ENCODE measurements at regions not wholly inside any gene's neighbourhood (a gene's known extent, or its start where the extent isn't known, plus 50 kb on each side); places are given as distances from the start of the nearest gene placed in this dataset.

DNA sequence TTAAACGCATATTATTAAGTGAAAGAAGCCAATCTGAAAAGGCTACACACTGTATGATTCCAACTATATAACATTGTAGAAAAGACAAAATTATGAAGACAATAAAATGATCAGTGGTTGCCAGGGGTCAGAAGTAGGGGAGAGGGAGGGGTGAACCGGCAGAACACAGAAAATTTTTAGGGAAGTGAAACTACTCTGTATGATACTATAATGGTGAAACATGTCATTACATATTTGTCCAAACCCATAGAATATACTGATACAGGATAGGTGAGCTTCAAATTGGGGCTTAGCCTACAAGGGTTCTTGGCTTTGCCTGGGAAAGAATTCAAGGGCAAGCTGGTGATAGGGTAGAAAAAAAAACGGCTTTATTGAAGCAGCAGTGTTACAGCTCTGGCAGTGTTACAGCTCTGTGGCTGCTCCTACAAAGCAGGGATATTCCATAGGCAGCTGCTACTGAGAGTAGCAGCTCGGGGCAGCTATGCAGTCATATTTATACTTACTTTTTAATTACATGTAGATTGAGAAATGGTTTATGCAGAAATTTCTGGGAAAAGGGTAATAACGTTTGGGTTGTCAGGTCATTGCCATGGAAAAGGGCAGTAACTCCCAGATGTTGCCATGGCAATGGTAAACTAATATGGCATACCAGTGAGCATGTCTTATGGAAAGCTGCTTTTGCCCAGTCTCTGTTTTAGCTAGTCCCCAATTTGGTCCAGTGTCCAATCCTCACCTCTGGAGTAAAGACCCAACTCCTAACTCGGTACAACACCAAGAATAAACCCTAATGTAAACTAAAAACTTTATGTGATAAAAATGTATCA lies 125.1 kb upstream of the SLC25A36 start:
- no peak for DNase-seq (ENCODE audit: low spot score)

DNA sequence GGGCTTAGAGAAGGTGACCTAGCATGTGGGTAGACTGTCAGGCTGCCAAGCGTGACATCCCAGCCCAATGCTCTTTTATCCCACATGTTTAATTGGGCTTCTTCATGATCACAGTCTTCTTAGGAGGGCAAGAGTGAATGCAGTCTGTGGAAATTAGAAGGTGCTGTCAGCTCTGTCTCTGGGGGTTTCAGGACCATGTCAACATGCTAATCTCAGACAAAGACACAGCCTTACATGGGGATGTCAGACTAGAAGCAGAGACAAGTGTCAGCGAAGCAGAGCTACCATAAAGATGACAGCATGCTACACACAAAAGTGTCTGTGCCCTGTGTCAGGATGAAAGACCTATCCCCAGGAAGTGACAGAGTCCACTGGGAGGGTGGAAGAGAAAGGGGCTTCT lies 120.1 kb upstream of the SLC25A36 start:
- no peak for DNase-seq (ENCODE audit: low spot score)

DNA sequence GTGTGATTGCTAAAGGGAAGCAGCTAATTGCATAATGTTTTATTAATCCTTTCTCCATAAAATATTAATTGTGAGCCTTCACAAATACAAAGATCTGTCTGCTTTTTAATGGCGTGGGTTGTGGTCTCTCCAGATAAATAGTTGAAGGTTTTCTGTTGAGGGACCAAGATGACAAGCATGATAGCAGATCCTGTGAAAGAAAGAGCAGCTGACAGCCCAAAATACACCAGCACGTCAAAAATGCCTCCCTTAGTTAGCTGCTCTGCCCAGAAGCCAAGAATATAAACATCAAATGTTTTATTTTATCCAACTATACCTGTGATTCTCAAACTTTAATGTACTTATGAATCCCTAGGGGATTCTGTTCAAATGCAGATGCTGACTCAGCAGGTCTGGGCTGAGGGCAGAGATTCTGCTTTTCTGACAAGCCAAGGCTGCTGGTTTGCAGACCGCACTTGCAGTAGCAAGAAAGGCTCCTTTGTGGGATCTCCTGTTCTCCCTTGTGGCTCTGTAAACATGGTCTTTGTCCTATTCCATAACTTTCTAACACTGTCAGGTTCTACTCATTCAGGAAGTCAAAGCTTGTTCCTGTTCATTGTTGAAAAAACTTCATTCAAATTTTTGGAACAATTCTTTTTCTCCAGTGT lies 119.1 kb upstream of the SLC25A36 start:
- no peak for DNase-seq (ENCODE audit: low spot score)

DNA sequence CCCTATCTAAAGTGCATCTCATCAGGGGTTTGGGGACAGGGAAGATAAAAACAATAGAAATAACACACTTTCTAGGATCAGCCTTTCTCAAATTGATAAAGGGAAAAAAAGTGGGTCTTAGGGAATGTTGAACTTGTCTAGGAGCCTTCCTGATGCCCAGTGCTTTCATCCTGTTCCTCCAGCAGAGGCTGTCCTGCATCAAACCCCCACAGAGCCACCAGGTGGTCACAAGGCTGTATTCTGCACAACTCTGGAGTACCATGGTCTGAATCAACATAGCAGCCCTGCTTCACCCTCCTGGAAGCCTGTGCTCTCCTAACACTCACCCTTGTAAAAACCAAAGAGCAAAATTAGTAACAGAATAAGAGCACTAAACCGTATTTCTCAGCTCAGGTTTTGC lies 118.5 kb upstream of the SLC25A36 start:
- DNase-seq (ENCODE audit: low spot score) = no peak

DNA sequence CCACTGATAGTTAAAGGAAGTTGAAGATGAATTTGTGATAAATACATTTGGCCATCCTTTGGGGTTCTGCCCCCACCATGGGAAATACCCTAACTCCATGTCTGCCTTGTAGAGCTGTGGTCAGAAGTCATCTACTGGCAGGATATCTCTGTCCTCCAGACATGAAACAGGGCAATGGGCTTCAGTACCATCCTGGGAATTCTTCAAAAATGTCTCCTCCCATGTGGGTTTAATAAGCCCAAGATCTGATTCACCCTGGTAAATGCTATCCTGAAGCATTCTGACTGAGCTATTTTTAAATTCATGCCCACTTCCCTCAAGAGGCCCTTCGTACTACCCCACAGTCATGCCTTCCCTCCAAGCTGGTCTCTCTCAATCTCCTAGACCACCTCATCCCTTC lies 113.7 kb upstream of the SLC25A36 start:
- no peak for DNase-seq (ENCODE audit: low spot score)

DNA sequence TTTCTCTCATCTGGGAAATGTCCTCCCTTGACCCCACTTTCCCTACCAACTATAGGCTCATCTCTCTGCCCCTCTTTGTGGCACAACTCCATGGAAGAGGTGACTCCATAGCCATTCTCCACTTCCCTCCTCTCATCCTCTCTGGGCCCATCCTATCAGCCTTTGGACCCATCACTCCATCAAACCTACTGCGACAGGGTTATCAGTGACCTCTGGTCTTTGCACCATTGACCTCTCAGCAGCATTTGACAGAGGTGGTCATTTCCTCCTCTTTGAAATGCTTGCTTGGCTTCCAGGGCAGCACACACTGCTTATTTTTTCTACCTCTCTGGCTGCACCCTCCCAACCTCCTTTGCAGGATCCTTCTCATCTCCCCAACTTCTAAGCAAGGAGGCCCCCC lies 113.1 kb upstream of the SLC25A36 start:
- no peak for DNase-seq (ENCODE audit: low spot score)

DNA sequence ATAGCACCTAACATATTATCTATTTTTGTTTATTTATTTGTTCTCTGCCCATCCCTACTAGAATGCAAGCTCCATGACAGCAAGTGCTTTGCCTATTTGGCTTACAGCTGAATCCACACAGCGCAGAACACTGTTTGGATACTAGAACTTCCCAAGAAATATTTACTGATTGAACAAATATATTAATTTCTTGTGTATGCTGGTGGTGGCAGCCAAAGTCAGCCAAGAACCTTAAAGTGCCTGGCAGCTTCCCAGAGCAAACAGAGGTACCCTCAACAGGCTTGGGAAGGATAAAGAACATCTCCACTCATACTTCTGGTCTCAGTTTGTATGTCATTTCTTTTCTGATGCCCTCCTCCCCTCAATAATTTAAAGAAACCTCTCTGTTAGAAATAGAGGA lies 111.8 kb upstream of the SLC25A36 start:
- no peak for DNase-seq (ENCODE audit: low spot score)

DNA sequence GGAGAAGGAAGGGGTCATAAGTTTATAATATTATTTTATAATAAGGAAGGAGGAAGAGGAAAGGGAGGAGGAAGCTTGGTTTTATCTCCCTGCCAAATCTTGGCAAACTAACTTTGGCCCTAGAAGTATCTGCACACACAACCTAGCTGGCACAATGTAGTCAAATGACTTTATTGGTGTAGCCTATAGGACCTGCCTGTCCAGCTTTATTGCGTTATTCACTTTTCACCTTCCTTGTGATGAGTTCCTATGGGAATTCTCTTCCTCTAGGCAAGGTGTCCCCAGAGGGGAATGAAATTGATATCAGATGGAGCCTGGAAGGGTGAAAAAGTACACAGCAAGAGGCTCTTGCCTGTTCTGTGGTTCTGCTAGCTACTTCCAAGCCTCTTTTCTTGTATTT lies 111.2 kb upstream of the SLC25A36 start:
- no peak for DNase-seq (ENCODE audit: low spot score)

DNA sequence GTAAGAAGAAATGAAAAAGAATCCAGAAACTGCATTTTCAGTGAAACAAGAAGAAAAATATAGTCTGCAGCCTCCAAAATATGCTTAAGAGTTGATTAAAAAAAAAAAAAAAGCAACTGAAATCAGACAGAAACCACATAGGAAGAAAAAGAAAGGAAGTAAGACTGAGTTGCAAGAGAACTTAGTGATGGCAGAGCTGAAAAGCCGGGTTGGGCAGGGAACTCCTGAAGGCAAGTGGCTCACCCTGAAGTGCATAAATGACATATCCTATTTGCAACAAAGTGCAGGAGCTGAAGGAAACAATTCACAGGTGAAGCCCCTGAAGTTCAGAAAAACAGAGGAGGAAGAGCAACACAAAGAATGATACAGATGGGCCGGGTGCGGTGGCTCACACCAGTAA lies 108.8 kb upstream of the SLC25A36 start:
- no peak for DNase-seq (ENCODE audit: low spot score)

DNA sequence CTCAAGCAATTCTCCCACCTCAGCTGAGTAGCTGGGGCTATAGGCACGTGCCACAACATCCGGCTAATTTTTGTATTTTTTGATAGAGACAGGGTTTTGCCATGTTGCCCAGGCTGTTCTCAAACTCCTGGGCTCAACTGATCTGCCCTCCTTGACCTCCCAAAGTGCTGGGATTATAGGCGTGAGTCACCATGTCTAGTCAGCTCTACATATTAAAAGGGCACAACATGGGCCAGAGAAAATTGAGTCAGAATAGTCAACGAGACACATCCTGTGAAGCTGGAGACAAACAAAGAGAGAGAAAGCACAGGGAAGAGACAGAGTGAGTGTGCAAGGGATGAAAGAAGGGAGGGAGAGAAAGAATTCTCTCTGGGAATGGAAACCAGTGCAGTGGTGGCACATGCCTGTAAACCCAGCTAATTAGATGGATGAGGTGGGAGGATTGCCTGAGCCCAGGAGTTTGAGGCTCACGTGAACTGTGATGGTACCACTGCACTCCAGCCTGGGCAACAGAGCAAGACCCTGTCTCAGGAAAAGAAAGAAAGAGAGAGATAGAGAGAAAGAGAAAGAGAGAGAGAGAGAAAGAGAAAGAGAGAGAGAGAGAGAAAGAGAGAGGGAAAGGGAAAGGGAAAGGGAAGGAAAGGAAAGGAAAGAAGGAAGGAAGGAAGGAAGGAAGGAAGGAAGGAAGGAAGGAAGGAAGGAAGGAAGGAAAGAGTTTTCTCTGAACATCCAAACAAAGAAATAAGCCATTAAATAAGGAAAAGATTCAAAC lies 107.2 kb upstream of the SLC25A36 start:
- no peak for DNase-seq (ENCODE audit: low spot score)

DNA sequence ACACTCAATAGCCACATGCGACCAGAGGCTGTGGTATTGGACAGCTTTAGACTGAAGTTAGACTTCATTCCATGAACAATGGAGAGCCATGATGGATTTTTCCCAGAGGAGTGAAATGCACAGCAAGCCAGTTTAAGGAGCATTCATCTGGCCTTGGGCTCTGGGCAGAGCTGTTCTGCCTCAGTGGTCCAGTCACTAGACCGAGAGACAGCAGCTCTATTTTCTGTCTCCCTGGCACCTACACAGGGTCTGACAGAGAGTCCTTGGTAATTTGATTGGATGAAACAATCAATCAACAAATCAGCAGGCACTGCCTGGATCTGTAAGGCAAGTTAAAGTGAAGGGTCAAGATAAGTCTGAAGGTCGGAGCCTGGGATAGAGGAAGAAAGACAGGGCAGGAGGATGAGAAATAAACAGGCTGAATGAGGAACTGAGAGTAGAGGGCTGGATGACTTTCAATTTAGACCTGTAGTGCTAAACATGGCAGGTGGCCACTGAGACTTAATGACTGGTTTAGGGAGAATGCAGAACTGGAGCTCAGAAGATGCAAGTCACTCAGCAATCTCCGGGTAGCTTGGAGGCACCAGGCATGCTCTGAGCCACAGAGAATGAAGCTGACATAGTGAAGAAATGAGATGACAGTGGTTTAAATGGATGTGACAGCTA lies 98.5 kb upstream of the SLC25A36 start:
- no peak for DNase-seq (ENCODE audit: low spot score)

DNA sequence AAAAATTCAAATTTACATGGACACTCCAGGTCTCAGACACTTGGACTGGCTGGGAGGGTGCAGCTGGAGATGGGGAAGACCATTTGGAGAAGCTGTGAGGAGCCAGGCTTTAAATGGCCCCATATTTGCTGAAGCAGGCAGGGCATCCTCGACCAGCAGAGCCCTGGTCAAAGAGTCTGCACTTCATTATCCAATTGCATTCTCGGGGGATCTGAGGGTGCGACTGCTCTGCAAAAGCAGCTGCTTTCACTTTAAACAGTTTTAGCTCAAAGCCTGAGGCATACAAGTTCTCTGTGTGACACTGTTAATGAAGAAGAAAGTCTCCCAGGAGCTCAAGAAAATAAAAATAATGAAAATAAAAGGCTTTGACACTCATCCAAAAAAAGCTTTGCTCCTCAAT lies 98.0 kb upstream of the SLC25A36 start:
- DNase-seq (ENCODE audit: low spot score) = no peak

DNA sequence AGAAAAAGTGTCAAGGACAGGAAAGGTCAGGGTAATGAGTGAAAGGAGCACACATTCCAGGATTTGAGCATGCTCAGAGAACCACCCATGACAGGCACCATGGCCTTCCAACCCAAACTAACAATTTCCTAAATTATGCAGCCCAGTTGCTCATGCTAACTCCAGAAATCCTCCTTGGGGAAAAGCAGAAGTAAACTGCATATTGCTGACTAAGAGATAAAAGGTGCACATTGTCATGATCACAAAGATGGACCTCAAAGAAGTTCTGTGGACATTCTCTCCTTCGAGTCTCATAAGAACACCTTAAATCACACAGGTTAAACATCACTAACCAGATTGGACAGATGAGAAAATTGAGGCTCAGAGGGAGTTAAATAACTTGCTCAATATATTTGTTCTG lies 97.6 kb upstream of the SLC25A36 start:
- no peak for DNase-seq (ENCODE audit: low spot score)

DNA sequence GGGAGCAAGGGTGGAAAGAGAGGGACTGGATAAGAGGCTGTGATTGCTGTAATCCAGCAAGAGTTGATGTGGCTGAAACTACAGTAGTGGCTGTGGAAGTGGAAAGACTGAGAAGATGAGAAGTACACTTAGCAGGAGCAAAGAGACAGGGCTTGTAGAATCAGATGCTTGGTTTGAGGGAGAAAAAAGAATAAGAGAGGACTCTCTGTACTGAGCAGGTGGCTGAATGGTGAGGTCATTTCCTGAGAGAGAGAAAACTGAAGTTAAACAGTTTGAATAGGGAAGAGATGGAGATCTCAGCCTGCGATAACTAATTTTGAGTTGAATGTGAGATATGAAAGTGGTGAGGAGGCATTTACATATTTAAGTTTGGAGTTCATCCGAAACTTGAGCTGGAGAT lies 95.8 kb upstream of the SLC25A36 start:
- DNase-seq (ENCODE audit: low spot score) = no peak

DNA sequence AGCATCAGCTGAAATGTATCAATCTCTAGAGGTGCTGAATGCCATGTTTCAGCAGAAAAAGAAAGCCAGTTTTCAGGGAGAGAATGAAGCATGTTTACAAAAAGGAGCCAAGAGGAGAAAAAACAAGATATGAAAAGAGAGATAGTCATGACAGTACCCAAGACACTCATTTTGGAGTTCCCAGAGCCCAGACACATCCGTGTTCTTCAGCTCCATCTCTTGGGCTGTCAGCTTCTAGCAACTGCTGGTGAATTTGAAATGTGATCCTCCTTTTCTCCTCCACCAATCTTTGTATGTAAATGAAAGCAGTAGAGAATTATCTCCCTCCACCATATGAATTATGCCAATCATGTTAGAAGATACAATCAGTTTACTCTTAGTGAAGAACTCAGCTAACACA lies 93.0 kb upstream of the SLC25A36 start:
- no peak for DNase-seq (ENCODE audit: low spot score)

DNA sequence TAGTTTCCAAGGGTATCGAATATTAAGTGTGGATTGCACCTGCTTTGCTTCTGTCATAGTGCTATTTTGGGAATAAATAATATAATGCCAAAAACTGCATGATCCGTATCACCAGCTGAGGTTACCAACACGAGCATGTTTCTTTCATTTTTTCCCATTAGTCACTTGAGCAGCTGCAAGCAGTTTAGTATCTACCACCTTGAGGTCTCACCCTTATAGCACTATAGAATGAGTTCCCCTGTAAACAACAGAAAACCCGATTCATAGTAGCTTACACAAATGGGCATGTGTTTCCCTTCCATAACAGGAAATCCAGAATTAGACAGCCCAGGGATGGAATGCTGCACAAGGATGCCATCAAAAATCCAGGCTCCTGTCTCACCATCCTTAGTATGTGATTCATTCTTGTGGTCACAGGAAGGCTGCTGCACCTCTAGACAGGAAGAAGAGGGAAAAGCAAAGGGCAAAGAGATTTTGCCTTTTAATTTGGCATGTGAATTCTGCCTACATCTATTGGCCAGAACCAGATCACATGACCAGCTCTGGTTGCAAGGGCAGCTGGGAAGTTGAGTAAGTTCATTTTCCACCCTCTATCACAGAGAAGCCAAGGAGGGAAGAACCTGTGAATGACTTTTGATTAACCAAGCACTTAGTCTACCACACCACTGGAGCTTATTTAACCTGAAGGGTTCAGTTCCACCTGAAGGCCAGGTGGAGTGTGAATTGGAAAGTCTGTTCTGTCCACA lies 91.3 kb upstream of the SLC25A36 start:
- DNase-seq (ENCODE audit: low spot score) = no peak

DNA sequence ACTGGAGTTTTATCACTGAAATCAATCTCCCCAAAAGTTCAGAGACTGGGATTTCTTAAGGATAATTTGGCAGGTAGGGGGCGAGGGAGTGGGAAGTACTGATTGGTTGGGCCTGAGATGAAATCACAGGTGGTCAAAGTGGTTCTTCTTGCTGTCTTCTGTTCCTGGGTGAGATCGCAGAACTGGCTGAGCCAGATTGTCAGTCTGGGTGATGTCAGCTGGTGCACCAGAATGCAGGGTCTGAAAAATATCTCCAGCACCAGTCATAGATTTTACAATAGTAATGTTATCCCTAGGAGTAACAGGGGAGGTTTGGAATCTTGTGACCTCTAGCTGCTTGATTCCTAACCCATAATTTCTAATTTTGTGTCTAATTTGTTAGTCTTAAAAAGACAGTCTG lies 86.7 kb upstream of the SLC25A36 start:
- DNase-seq (ENCODE audit: low spot score) = no peak

DNA sequence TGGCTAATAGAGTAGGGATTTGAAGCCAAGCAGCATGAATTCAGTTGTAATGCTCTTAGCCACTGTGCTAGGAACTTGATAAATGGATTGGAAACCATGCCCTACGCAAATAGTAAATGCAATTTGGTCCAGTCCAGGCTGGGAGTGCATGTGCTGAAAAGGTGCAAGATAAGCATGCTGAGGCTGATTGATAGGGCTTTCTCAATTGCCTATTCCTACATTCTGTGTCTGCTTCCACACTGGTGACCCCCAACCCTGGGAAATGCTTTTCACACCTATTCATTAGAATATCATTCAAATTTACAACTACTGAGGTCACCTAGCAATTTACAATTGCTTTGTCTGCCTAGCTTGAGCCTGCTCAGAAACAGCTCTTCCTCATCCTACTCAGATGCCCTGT lies 84.7 kb upstream of the SLC25A36 start:
- no peak for DNase-seq (ENCODE audit: low spot score)

DNA sequence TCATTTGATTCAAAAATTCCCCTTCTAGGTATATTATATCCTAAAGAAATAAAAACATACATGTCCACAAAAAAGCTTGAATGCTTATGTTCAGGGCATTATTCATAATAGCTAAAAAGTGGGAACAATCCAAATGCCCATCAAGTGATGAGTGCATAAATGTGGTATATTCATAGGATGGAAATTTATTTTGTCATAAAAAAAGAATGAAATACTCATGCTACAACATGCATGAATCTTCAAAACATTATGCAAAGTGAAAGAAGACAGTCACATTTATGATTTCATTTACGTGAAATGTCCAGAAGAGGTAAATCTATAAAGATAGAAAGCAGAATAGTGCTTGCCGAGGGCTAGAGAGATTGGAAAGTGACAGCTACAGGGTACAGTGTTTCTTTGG lies 83.6 kb upstream of the SLC25A36 start:
- no peak for DNase-seq (ENCODE audit: low spot score)

DNA sequence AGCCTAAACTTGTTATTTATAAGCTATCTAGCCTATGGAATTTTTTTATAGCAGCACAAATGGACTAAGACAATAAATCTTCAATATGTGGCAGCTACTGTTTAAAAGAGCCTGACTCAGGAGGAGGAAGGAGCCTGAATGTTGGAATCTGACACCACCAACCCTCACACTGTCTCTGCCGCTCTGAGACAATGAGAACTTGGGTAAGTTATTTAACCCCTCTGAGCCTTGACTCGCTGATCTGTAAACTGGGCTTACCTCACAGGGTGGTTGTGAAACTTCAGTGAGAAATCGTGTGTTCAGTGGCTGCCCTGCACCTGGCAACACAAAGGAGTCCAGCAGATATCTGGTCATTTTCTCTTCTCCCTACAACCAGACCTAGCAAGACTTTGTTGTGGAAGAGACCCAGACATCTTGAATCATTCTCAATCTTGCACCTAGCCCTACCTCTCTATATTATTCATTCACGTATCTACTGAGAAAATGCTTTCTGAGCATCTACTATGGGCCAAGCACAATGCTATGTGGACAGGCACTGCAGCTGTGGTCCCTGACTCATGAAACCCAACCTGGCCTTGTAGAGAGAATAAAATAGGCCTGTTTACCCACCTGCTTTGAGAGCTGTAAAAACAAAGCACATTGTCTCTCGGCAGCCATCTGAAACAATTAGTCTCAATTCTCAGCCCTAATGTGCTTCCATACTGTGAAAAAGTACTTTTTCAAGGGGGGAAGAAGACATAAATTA lies 81.9 kb upstream of the SLC25A36 start:
- no peak for DNase-seq (ENCODE audit: low spot score)

DNA sequence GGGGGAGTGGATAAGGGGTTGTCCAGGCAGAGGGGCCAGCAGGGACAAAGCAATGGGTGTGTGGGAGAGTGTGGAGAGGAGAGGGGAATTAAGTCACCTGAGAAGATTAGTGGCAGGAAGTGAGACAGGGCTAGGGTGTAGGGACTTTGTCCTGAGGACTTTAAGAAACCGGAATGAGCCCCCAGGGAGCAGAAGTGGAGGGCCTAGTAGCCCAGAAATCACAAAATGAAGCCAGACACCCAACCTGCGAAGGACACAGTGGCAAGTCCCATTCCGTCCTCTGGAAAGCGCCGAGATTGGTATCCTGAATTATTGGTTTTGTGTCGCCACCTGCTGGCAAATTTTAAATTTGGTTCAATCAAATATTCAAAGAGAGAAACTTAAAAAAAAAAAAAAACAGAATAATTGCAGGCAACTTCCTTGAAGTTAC lies 78.0 kb upstream of the SLC25A36 start:
- DNase-seq (ENCODE audit: low spot score) = peak; percentile 12

Data from putamen (tissue), 1 donor.